AML-193 (cell line): ENCODE measurements at regions not wholly inside any gene's neighbourhood (a gene's known extent, or its start where the extent isn't known, plus 50 kb on each side); places are given as distances from the start of the nearest gene placed in this dataset.

Experiments used
- DNase-seq, 2 experiments: peaks; one replicate each; lab custom pipeline; 2025; lab: John Stamatoyannopoulos, UW

DNA sequence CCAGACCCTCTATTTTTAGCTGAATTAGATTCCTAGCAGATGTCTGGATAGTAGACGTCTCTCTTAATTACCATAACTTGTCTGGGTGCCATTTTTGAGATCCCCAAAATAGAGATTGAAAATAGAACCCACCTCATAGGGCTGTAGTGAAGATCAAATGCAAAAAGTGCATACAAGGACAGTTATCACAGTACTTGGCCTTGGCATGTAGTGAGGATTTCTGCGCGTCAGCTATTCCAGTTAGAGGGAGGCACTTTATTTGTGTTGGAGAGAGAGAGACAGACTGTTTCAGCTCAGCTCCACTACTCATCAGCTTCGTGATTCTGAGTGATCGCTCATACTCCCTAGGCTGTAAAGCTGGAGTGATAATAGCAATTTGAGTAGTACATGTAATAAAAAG, 59.6 kb upstream of the CDH13 start:
- DNase-seq = no peak

DNA sequence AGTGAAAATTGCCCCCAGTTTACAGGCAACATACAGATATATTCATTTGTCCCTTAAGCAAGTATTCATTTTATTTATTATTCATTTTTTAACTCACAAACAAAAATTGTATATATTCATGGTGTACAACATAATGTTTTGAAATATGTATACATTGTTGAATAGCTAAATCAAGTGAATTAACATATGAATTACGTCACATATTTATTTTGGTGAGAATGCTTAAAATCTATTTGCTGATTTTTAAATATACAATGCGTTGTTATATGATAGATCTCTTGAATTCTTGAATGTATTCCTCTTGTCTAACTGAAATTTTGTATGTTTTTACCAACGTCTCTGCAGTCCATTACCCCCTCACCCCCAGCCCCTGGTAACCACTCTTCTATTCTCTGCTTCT, 63.4 kb upstream of the CDH13 start:
- DNase-seq = no peak

DNA sequence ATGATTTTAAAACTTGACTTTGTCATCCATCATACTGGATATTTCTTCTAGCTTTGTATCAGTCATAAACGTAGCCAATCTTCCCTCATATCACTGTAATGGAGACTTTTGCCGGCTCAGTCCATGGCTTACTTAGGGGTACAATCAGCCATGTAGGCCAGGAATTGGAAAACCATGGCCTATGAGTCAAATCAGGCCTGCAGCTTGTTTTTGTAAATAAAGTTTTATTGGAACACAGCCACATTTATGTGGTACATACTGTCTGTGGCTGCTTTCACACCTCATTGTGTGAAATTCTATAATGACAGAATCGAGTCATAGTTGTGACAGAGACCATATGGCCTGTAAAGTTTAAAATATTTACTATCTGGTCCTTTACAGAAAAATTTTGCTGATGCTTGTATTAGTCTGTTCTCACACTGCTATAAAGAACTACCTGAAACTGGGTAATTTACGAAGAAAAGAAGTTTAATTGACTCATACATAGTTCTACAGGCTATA, 64.5 kb upstream of the CDH13 start:
- DNase-seq = no peak

DNA sequence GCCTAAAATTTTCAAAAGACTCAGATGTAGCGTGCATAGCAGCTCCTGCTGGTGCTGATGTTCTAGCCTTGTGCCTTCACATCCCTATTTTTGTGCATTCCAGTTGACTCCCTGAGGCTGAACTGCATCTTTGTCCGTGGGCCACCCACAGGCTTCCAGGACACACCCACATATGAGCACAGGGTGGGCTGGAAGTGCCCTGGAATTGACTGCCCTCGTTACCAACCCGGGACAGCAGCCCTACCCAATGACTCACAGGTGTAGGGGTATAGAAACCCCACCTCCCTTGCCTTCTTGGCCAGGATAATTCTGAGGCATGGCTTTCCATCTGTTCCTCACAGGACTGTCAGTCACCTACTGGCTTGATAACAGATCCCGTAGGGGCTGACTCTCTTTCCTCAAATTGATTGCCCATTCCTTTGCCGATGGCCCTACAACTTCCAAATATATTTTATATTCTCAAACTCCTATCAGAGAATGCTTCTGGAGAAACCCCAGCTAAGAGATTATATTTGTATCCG, 65.9 kb upstream of the CDH13 start:
- DNase-seq = no peak

DNA sequence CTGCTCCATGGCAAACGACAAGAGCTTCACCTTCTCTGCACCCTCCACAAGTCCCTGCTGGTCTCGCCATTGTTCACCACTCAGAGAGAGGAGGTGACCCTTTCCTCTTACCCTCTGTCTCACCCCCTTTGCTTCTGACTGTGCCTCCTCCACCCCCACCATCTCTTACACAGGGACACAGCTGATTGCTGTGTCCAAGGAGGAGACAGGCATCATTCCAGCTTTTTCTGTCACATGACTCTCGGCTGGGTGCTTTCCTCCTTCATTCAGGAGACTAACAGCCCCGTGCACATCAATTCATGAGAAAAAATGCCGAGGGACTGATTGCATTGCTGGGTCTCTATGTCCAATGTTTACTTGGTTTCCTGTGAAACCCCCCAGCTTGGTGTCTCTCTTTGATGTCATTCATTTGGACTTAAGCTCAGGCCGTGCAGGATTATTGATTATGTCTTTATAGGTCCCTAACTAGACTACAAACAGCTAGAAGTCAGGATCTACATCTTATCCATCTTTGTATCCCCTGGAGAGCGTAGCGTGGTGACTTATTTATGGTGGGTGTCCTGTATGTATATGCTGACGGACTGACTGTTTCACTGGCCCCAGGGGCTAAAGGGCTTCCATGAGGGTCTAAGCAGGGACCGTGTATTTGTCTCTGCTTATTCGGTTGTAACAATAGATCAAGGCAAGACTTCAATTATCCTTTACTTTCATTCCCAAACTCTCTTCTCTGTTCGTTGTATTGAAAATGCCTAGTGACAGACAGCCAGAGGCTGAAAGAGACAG, 82.2 kb upstream of the CDH13 start:
- no peak for DNase-seq

DNA sequence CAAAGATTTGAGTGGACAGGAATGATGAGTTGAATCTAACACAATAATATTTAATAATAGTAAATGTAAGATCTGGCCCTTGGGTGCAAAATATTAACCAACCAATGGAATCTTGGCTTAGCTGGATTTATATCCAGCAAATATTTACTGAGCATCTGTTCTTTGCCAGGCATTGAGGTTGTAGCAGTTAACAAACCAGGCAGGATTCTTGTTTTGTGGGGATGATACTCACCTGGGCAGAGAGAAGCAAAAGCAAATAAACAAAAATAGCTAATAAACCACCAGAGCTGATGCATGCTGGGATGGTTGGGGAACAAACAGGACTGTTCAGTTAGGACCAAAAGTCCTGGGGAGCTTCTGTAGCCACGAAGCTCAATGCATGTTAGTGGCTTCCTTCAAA, 84.1 kb upstream of the CDH13 start:
- DNase-seq = no peak

DNA sequence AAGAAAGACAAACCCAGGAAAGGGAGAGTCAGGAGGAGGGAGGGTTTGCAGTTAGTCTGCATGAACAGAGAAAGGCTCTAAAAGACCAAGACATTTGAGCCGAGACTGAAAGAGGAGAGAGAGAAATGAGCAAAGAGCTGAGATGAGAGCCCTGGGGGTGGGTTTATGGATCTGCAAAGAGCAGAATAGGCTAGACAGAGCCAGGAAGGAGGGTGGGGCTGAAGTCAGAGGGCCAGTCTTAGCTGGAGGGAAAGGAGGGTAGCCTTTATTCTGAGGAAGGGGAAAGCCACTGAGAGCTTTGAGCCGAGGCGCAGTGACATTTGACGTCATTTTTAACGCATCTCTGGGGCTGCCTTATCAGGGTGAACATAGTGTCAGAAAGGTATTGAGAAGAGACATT, 85.7 kb upstream of the CDH13 start:
- no peak for DNase-seq

DNA sequence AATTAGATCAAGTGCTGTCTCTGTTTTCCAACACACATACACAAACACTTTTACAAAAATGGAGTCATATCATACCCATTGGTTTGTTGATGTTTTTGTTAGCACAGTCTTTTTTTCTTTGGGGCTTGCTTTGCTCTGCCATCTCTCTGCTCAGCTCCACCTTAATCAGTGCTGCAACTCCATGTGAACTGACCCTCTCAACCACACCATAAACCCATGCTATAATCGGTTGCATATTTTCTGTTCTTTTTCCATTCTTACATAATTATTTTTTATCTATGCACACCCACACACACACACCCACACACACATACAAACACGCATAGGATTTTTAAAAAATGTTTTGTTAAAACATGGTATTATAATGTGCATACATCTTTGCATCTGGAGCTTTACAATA, 91.0 kb upstream of the CDH13 start:
- no peak for DNase-seq

DNA sequence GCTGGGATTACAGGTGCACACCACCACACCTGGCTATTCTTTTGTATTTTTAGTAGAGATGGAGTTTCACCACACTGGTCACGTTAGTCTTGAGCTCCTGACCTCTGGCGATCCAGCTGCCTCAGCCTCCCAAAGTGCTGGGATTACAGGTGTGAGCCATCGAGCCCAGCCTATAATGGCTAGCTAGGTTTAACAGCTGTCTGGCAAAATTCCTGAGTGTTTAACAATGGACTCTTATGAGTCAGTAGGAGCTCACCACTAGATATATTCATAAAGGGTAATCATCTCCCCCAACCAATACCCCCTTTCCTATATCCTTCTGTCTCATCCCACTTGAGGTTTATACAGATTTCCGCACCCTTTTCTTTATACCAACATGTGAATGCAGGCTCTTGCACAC, 91.5 kb upstream of the CDH13 start:
- DNase-seq = no peak

DNA sequence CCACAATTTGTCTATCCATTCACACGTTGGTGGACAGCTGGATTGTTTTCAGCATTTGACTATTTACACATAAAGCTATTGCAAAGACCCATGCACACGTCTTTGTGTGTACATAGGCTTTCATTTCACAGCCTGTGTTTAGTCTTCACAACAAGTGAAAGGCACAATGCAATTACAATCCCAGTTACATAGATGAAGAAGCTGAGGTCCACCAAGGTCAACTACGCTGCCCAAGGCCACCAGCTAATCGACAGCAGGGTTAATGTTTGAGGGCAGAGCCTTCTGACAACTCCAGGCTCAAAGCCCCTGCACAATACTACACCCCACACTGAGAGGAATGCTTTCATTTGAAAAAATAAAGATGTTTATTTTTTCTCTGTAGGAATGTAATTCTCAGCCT, 93.6 kb upstream of the CDH13 start:
- no peak for DNase-seq

DNA sequence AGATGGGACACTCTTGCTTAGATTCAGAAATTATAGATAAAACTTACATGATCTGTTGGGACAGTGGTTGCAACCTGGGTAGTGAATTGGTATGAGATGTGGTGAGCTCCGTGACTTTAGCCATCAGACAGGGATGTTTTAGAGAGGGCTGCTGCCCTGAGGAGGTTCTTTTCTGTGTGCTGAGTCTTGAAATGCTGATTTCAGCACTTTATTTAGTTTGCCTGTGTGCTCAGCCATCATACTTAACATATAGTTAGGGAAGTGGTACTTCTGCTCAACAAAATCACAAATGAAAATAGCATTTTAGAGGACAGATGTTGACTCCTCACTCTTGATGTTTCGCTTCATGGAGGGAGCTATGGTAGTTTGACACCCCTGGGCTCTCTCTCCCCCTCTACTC, 95.9 kb upstream of the CDH13 start:
- no peak for DNase-seq

DNA sequence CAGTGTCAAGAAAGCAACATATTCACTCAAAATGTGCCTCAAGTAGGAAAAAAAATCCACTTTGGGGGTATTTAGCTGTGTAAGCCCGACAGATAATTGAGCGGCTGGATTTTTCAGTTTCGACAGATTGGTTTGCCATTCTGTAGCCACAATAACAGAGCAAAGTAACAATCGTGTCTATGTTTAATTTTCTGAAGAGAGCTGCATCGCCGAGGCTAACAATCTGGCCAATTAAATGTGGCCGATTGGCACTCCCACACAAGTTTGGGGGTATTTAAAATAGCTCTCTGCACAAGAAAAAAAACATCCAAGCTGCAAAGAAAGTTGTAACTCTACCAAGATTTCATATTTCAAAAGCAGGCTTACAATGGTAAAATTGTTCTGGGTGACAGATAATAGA, 99.7 kb upstream of the CDH13 start:
- DNase-seq = no peak

DNA sequence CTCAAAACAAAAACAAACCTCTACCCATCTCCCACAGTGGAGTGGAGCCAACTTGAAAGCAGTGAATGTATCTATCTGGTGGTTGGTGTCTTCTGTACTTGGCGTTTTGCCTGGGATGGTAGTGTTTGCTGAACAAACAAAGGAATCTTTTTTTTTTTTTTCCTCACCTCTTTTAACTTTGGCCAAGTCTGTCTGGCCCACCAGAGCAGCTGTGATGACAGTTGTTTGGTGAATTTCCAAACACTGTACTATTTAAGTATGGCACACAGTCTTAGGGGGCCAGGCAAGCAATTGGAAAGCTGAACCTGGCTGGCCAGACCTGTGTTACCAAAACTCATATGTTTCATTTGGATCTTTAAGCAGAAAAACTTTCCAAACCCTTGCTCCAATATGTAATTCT, 101.8 kb upstream of the CDH13 start:
- no peak for DNase-seq

DNA sequence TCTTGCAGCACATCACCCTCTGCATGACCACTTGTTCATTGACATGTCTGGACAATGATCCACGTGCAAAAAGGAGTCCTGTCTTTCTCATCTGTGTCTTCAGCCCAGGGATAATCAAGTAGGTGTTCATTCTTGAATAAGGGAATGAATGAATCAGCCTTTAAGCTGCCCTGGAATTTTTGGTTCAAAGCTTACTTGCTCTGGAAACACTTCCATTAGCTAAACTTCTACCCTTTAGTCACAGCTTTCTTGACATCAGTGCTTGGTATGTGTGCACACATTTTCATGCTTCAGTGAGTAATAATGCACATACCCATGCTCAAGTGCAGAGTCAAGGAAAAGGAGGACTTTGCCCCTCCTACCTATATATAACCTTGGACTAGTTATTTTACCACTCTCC, 103.0 kb upstream of the CDH13 start:
- DNase-seq = no peak

DNA sequence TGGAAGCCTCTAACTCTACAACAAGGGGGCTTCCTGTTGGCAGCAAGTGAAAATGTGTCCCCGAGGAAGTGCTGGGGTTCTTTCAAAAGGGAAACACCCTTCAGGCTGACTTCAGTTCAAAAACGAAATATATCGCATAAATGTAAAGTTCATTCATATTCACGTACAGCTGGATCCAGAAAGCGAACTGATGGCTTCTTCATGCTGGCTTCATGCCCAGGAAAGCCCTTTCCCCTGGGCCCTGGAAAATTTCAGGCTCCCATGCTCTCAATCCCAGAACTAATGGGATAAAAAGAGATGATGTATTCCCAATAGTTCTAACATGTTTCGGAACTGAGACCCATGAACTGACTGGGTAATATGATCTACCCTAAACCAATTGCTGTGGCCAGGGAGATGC, 104.7 kb upstream of the CDH13 start:
- DNase-seq = no peak

DNA sequence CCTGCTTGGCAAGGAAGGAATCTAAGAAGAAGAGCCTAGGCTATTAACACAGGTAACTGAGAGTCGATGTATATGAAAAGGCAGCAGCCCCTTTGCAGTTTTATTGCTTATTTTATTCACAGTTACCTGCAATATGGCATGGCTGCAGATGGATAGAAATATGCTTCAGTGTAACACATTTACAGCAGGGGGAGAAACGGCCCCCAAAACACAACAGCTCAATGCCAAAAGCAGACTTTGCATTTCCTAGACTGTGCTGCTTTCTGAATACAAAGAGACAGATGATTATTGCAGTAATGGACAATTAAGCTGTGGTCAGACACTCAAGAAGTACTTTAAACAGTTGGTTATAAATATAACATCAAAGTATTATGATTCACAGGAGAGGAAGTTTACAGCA, 108.0 kb upstream of the CDH13 start:
- no peak for DNase-seq

DNA sequence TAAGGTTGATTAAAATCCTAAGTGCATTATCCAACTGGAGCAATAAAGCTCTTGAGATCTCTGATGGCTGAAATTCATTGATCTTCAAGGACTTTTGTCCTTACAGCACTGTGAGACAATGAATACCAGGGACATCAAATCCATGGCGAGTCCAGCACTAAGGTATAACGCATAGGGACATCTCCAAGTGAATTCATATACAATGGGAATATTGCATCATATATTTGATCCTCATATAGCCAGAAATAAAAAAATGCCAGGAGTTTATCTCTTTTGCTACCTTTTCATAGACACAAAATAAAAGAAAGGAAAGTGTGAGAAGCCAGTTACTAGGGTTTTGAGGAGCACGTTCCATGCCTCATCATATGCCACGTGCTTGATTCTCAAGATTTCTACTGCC, 112.5 kb upstream of the CDH13 start:
- DNase-seq = no peak

DNA sequence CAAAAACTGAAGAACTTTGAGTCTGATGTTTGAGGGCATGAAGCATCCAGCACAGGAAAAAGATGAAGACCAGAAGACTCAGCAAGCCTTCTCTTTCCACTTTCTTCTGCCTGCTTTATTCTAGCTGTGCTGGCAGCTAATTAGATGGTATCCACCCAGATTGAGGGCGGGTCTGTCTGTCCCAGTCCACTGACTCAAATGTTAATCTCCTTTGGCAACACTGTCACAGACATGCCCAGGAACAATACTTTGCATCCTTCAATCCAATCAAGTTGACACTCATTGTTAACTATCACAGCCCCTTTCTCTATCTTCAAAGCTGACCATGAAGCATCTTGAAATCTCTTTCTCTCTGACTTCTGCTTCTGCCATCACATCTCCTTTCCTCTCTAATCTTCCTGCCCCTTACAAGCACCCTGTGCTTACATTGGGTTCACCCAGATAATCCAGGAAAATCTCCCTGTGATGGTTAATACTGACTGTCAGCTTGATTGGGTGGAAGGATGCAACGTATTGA, 115.9 kb upstream of the CDH13 start:
- no peak for DNase-seq

DNA sequence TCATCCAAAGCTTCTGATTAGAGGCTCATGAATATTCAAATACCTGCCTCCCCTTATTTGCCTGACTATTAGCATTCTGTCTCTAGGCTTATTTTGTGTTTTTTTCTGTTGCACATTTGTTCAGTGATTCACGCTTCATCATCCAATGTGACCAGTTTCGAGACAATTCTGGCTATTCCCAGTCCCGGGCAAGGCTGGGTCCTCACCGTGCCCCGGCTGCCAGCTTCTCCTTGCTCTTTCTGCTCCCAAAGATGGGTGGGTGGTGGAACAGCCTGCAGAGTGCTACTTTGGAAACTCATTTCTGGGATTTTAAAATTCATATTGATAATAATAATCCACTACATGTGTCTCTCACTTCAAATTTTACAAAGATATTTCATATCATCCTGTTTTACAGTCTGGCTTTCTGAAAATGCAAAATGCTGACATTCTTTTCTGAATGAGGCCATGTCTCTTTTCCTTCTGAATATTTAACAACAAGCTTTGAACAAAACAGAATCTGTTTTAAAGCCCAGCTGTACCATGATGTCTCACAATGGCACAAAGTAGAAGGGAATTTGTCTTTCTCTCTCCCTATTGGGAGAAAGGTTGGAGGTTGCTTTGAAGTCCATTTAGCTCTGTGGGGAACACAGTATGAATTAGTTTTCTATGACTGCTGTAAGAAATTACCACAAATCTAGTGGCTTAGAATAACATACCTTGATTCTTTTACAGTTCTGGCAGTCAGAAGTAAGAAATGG, 116.9 kb upstream of the CDH13 start:
- DNase-seq = no peak

DNA sequence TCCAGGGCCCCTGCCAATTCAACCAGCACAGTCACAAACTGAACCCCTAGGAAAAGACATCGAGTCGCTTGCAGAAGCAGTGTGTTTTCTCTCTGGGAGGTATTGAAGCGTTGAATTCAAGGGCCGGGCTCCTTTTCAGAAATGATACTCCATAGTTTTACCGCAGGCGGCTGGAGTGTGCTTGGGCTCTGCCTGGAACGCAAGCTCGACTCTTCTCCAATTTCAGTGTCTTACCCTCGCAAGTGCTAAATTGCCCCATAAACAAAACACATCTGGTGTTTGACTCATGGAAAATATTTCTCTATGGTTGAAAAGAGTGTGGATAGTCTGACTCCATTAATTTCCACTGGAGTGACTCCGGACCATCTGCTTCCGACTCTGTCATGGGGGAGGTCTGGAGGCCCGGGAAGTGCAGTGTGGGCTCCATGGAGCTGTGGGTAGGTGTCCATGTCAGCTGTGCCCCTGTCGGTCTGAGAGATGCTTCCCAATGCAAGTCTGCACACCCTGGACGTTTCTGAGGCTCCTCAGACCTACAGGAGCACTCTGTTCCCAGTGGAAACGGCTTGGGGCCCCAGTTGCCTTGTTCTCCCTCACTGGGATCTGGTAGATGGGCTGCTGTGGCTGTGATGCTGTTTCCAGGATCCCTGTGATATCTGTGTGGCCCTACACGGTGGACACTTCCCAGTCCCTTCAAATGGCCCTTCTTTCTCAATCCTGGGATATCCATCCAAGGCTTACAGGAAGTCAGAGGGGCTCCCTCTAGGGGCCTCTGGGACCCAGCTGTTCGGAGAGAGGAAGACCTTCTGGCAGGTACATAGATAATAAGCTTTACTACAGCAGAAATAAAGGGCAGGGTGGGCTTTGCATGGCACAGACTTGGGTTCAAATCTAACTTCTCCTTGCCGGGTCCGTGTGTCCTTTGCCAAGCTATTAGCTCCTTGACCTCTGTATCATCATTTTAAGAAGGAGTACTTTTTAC, 119.8 kb upstream of the CDH13 start:
- no peak for DNase-seq

DNA sequence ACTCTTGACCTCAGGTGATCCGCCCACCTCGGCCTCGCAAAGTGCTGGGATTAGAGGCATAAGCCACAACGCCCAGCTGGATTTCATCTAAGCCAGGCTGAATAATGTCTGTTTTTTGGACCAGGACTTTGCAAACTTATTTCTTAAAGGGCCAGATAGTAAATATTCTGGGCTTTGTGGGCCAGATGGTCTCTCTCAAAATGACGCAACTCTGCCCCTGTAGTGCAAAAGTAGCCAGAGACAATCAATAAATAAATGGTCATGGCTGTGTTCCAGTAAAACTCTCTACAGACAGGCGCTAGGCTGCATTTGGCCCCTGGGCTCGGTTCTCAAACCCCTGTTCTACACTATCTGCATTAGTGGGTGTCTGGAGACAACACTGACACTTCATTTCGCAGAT, 121.9 kb upstream of the CDH13 start:
- no peak for DNase-seq

DNA sequence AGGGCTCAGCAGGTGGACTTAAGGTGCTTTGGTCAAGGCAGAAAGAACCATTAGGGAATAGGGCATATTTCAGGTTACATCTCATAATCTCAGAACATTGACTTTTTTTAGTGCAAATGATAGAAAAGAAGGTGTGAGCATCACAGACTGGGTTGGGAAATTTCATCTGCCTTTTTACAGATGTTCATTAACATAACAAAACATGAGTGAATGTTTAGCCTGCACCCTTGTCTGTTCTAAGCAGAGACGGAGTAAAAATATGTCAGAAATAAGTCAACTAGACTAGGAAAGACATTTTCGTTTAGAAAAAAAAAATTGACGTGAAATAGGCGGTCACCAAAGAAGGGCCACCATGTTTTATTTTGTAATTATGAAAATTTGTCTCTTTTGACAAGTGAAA, 127.5 kb upstream of the CDH13 start:
- DNase-seq = no peak
